ENCODE measurements at regions not wholly inside any gene's neighbourhood (a gene's known extent, or its start where the extent isn't known, plus 50 kb on each side); places are given as distances from the start of the nearest gene placed in this dataset.

GRCh38 chr9:20048437-20048836 is 259.6 kb upstream of the SLC24A2 start (continued):
- TF ChIP-seq CTCFL (IDR thresholded peaks at IDR 0.05; ENCODE audit: borderline replicate concordance, insufficient read depth, low read depth, low read length, poor library complexity, severe bottlenecking) (no peak), NFYB (IDR thresholded peaks at IDR 0.05; ENCODE audit: extremely low read depth, insufficient read length) (no peak)

- TF ChIP-seq ZNF512 (tag; IDR thresholded peaks at IDR 0.05): no peak
- no peak for TF ChIP-seq NFE2L1 (tag; IDR thresholded peaks at IDR 0.05; ENCODE audit: borderline replicate concordance, low read depth)
- no peak for TF ChIP-seq ZNF12 (CRISPR knock-in tag; IDR thresholded peaks at IDR 0.05)
- no peak for TF ChIP-seq POLR2H (tag; IDR thresholded peaks at IDR 0.05; ENCODE audit: low read depth)
- no peak for TF ChIP-seq HNRNPK (IDR thresholded peaks at IDR 0.05; ENCODE audit: low read depth, low read length, poor library complexity, severe bottlenecking)
- no peak for TF ChIP-seq MYNN (IDR thresholded peaks at IDR 0.05)
- TF ChIP-seq MYNN (CRISPR knock-in tag; IDR thresholded peaks at IDR 0.05): no peak
- no peak for TF ChIP-seq PCBP2 (IDR thresholded peaks at IDR 0.05; ENCODE audit: low read depth, low read length, poor library complexity, severe bottlenecking)
- TF ChIP-seq ZNF311 (CRISPR knock-in tag; IDR thresholded peaks at IDR 0.05): no peak
- TF ChIP-seq GATAD2A (IDR thresholded peaks at IDR 0.05): no peak
- no peak for TF ChIP-seq ZNF644 (tag; IDR thresholded peaks at IDR 0.05; ENCODE audit: low read depth)
- TF ChIP-seq ZNF507 (tag; conservative IDR thresholded peaks at IDR 0.05): no peak
- TF ChIP-seq RNF2 (IDR thresholded peaks at IDR 0.05): no peak
- intact Hi-C loops (cut with micrococcal nuclease) (no loop called here), in situ Hi-C loops (cut with MboI) (no loop called here)
- POLR2A ChIA-PET: no interaction called here
- DNase-seq (ENCODE audit: extremely low read depth in 1 of 4, low spot score in 3 of 4): no peak
- Histone ChIP-seq H3K27me3 (ENCODE audit: control insufficient read depth in 2 of 2, insufficient read depth in 2 of 2, low read length in 2 of 2) (no peaks in the 10 kb centered on the region), H4K20me1 (replicated peaks; ENCODE audit: control insufficient read depth, insufficient read depth, low read length) (no peaks in the 10 kb centered on the region), H3K9me3 (replicated peaks; ENCODE audit: control insufficient read depth, insufficient read depth, low read depth, low read length) (no peaks in the 10 kb centered on the region), H3K9me1 (ENCODE audit: control insufficient read depth, insufficient read depth, low read length) (no peaks in the 10 kb centered on the region), H3K4me2 (ENCODE audit: insufficient read depth, low read length) (no peak overlapping the region), H3K4me1 (replicated peaks in 1 of 2; ENCODE audit: control insufficient read depth in 2 of 2, insufficient read depth in 2 of 2, low read length in 2 of 2) (no peaks in the 10 kb centered on the region), H3K36me3 (ENCODE audit: control insufficient read depth, insufficient read depth, low read length) (no peaks in the 10 kb centered on the region), H3K9ac (ENCODE audit: insufficient read depth in 1 of 2, low read depth in 2 of 2, low read length in 2 of 2) (no peak overlapping the region), H3K4me3 (no peak overlapping the region), H2AFZ (ENCODE audit: low read depth, low read length) (no peak overlapping the region), H3K27ac (ENCODE audit: extremely low read depth, low read depth, low read length) (no peak overlapping the region), H3K79me2 (ENCODE audit: control insufficient read depth, insufficient read depth, low read length) (no peaks in the 10 kb centered on the region)
- no peak for ATAC-seq
- FAIRE-seq: no peak
- BruUV-seq (replicated peaks): no TSS peak
- CTCF ChIA-PET (ENCODE audit: low intra/inter-chr PET ratio): no interaction called here
Observed at GRCh38 chr9:20044686-20045085, 255.8 kb upstream of the SLC24A2 start.
